HEK293T (cell line): ENCODE measurements at regions not wholly inside any gene's neighbourhood (a gene's known extent, or its start where the extent isn't known, plus 50 kb on each side); places are given as distances from the start of the nearest gene placed in this dataset.

ENCODE experiments used
- CTCF ChIA-PET: fragments of 350-600 bp; formaldehyde crosslinking; extraction: SDS; loops from one replicate; lab custom pipeline; 2021; ENCODE audit warnings: antibody characterized with exemption, inconsistent platforms; lab: Yijun Ruan, JAX
- POLR2A ChIA-PET: fragments of 350-600 bp; formaldehyde crosslinking; extraction: SDS; loops from one replicate; lab custom pipeline; 2020; ENCODE audit warnings: antibody characterized with exemption, inconsistent platforms; lab: Yijun Ruan, JAX
- DNase-seq: peaks from one replicate; pipeline ENCODE4 v3.0.0; 2012; ENCODE audit warnings: mixed read lengths; ENCODE audit errors: extremely low spot score
- ARNT ChIP-seq: fragments of 450-650 bp; IDR thresholded peaks from 2 replicates; pipeline ENCODE4 v1.6.1; 2017; ENCODE audit warnings: mild to moderate bottlenecking
- BHLHE40 ChIP-seq: fragments of 450-650 bp; IDR thresholded peaks from 2 replicates; pipeline ENCODE4 v1.6.1; 2016; ENCODE audit warnings: mild to moderate bottlenecking, moderate library complexity, borderline replicate concordance
- CTBP1 ChIP-seq: fragments of 450-650 bp; IDR thresholded peaks from 2 replicates; pipeline ENCODE4 v1.6.1; 2016; ENCODE audit warnings: borderline replicate concordance
- ELF4 ChIP-seq: fragments of 450-650 bp; IDR thresholded peaks from 2 replicates; pipeline ENCODE4 v1.6.1; 2017; ENCODE audit warnings: antibody characterized with exemption
- FOXA1 ChIP-seq: fragments of 450-650 bp; IDR thresholded peaks from 2 replicates; pipeline ENCODE4 v1.6.1; 2016; ENCODE audit warnings: mild to moderate bottlenecking
- FOXK2 ChIP-seq: fragments of 450-650 bp; IDR thresholded peaks from 2 replicates; pipeline ENCODE4 v1.6.1; 2016; ENCODE audit warnings: mild to moderate bottlenecking
- FOXM1 ChIP-seq: fragments of 450-650 bp; IDR thresholded peaks from 2 replicates; pipeline ENCODE4 v1.6.1; 2017; ENCODE audit warnings: mild to moderate bottlenecking, borderline replicate concordance
- HDGF ChIP-seq: fragments of 450-650 bp; IDR thresholded peaks from 2 replicates; pipeline ENCODE4 v1.6.1; 2017; ENCODE audit warnings: antibody characterized with exemption, borderline replicate concordance
- L3MBTL2 ChIP-seq: fragments of 450-650 bp; conservative IDR thresholded peaks from 2 replicates; pipeline ENCODE4 v1.6.1; 2016; ENCODE audit warnings: mild to moderate bottlenecking
- LEF1 ChIP-seq: fragments of 450-650 bp; IDR thresholded peaks from 2 replicates; pipeline ENCODE4 v1.6.1; 2017; ENCODE audit warnings: mild to moderate bottlenecking, borderline replicate concordance
- NFRKB ChIP-seq: fragments of 450-650 bp; IDR thresholded peaks from 2 replicates; pipeline ENCODE4 v1.6.1; 2016; ENCODE audit warnings: mild to moderate bottlenecking, moderate library complexity
- PKNOX1 ChIP-seq: fragments of 450-650 bp; IDR thresholded peaks from 2 replicates; pipeline ENCODE4 v1.6.1; 2016
- SP1 ChIP-seq: fragments of 450-650 bp; IDR thresholded peaks from 2 replicates; pipeline ENCODE4 v1.6.1; 2017
- SUZ12 ChIP-seq: fragments of 450-650 bp; IDR thresholded peaks from 2 replicates; pipeline ENCODE4 v1.6.1; 2016; ENCODE audit warnings: mild to moderate bottlenecking
- TARDBP ChIP-seq: fragments of 450-650 bp; IDR thresholded peaks from 2 replicates; pipeline ENCODE4 v1.6.1; 2016
- ZNF384 ChIP-seq: fragments of 450-650 bp; IDR thresholded peaks from 2 replicates; pipeline ENCODE4 v1.6.1; 2016

GRCh38 chr11:91955206-91955605, 269.4 kb upstream of the FAT3 start:
- CTCF ChIA-PET: no interaction called here
- POLR2A ChIA-PET: no interaction called here
- DNase-seq: no peak
- TF ChIP-seq HDGF (no peak), FOXA1 (no peak)

- no peak for TF ChIP-seq FOXM1
- no peak for TF ChIP-seq L3MBTL2
- no peak for TF ChIP-seq FOXK2
- TF ChIP-seq ARNT: no peak
- no peak for TF ChIP-seq ZNF384
- no peak for TF ChIP-seq PKNOX1
- TF ChIP-seq SUZ12: no peak
- TF ChIP-seq FOXA1: no peak
- TF ChIP-seq BHLHE40: no peak
- TF ChIP-seq LEF1: no peak
- TF ChIP-seq NFRKB: no peak
- TF ChIP-seq ELF4: no peak
- no peak for TF ChIP-seq TARDBP
- no peak for TF ChIP-seq SP1
- TF ChIP-seq CTBP1: no peak
- TF ChIP-seq HDGF: no peak
- POLR2A ChIA-PET: no interaction called here
- no peak for DNase-seq
- CTCF ChIA-PET: no interaction called here
Measured at GRCh38 chr11:91952056-91952455, 272.6 kb upstream of the FAT3 start.

- TF ChIP-seq L3MBTL2 (no peak), CTBP1 (no peak), FOXK2 (no peak), PKNOX1 (no peak), SP1 (no peak), SUZ12 (no peak), ARNT (no peak)
- no peak for DNase-seq
- ChIA-PET POLR2A (no interaction called here), CTCF (no interaction called here)
Measured at GRCh38 chr11:91947215-91947820, 277.3 kb upstream of the FAT3 start.

- no peak for DNase-seq
- POLR2A ChIA-PET: no interaction called here
- CTCF ChIA-PET: no interaction called here
Measured at GRCh38 chr11:91946397-91946951, 278.1 kb upstream of the FAT3 start.

GRCh38 chr11:91935120-91935519, 289.5 kb upstream of the FAT3 start:
- ChIA-PET CTCF (no interaction called here), POLR2A (no interaction called here)
- TF ChIP-seq FOXK2 (no peak), PKNOX1 (no peak), SP1 (no peak), CTBP1 (no peak), ZNF384 (no peak), FOXM1 (no peak), SUZ12 (no peak), TARDBP (no peak), ARNT (no peak), FOXA1 (no peak)
- DNase-seq: no peak

More at GRCh38 chr11:91946397-91946951, 278.1 kb upstream of the FAT3 start:
- TF ChIP-seq SP1 (no peak), NFRKB (no peak), ARNT (no peak), PKNOX1 (no peak), FOXK2 (no peak), TARDBP (no peak), ZNF384 (no peak), HDGF (no peak), FOXA1 (no peak), L3MBTL2 (no peak), CTBP1 (no peak), ELF4 (no peak), FOXM1 (no peak), SUZ12 (no peak), BHLHE40 (no peak)

- CTCF ChIA-PET: no interaction called here
- POLR2A ChIA-PET: no interaction called here
- TF ChIP-seq FOXK2: no peak
- no peak for TF ChIP-seq ARNT
- no peak for TF ChIP-seq LEF1
- TF ChIP-seq PKNOX1: no peak
- TF ChIP-seq L3MBTL2: no peak
- TF ChIP-seq ZNF384: no peak
- no peak for TF ChIP-seq SUZ12
- TF ChIP-seq TARDBP: no peak
- TF ChIP-seq ELF4: no peak
- no peak for TF ChIP-seq BHLHE40
- no peak for TF ChIP-seq NFRKB
- no peak for TF ChIP-seq HDGF
- no peak for TF ChIP-seq FOXA1
- TF ChIP-seq FOXM1: no peak
- TF ChIP-seq SP1: no peak
- DNase-seq: no peak
Measured at GRCh38 chr11:91932151-91932821, 292.3 kb upstream of the FAT3 start.
